Upper lobe of left lung (tissue), 4 donors: ENCODE measurements at regions not wholly inside any gene's neighbourhood (a gene's known extent, or its start where the extent isn't known, plus 50 kb on each side); places are given as distances from the start of the nearest gene placed in this dataset.

Experiments
- CTCF ChIP-seq, 6 experiments: fragments of 450-650 bp in 4 of 6; fragments of 200-600 bp in 2 of 6; sonication (generic) in 2 of 6; IDR thresholded peaks; one replicate each; pipeline ENCODE4 v1.5.1; 2016 to 2019; ENCODE audit warnings: antibody characterized with exemption in 6 of 6
- EP300 ChIP-seq, 4 donors: sonication (generic); formaldehyde crosslinking; IDR thresholded peaks; one replicate each; pipeline ENCODE4 v1.5.1; 2017; ENCODE audit warnings: antibody characterized with exemption in 4 of 4, control low read depth in 2 of 4
- POLR2A ChIP-seq, 4 donors: fragments of 450-650 bp; IDR thresholded peaks; one replicate each; pipeline ENCODE4 v1.5.1; 2016 to 2017; ENCODE audit warnings: antibody characterized with exemption in 4 of 4, mild to moderate bottlenecking in 2 of 4
- POLR2AphosphoS5 ChIP-seq, 2 donors: sonication (generic); formaldehyde crosslinking; IDR thresholded peaks; one replicate each; pipeline ENCODE4 v1.5.1; 2017; ENCODE audit warnings: antibody characterized with exemption in 2 of 2

- TF ChIP-seq POLR2AphosphoS5 (IDR thresholded peaks at IDR 0.05) (no peak), POLR2A (IDR thresholded peaks at IDR 0.05) (no peak), CTCF (IDR thresholded peaks at IDR 0.05) (no peak), EP300 (IDR thresholded peaks at IDR 0.05) (no peak)
These were observed 78.3 kb upstream of the CHST9 start for GRCh38 chr18:27263369-27263768.
